ENCODE measurements at regions not wholly inside any gene's neighbourhood (a gene's known extent, or its start where the extent isn't known, plus 50 kb on each side); places are given as distances from the start of the nearest gene placed in this dataset.

- no peak for DNase-seq
These were observed 156.0 kb downstream of the KATNAL1 start for GRCh38 chr13:30151388-30151787.

- no peak for DNase-seq
These were observed 158.1 kb downstream of the KATNAL1 start for GRCh38 chr13:30149248-30149647.

- DNase-seq: no peak
These were observed 158.6 kb downstream of the KATNAL1 start for GRCh38 chr13:30148786-30149185.

GRCh38 chr13:30148171-30148754 lies 159.1 kb downstream of the KATNAL1 start:
- DNase-seq: no peak

GRCh38 chr13:30147421-30147820 lies 159.9 kb downstream of the KATNAL1 start:
- no peak for DNase-seq

- DNase-seq: no peak
These were observed 160.3 kb downstream of the KATNAL1 start for GRCh38 chr13:30147015-30147414.

GRCh38 chr13:30145709-30146367 lies 161.5 kb downstream of the KATNAL1 start:
- DNase-seq: no peak

- no peak for DNase-seq
These were observed 163.5 kb downstream of the KATNAL1 start for GRCh38 chr13:30143666-30144400.

- DNase-seq: peak; percentile 63
These were observed 164.7 kb downstream of the KATNAL1 start for GRCh38 chr13:30142486-30143211.

- no peak for DNase-seq
These were observed 165.4 kb downstream of the KATNAL1 start for GRCh38 chr13:30141775-30142485.

- no peak for DNase-seq
These were observed 166.4 kb downstream of the KATNAL1 start for GRCh38 chr13:30140973-30141372.

- DNase-seq: no peak
These were observed 168.8 kb downstream of the KATNAL1 start for GRCh38 chr13:30138511-30138910.

GRCh38 chr13:30135868-30136267 lies 171.5 kb downstream of the KATNAL1 start:
- no peak for DNase-seq

- DNase-seq: no peak
These were observed 172.0 kb downstream of the KATNAL1 start for GRCh38 chr13:30135351-30135750.

- no peak for DNase-seq
These were observed 172.8 kb downstream of the KATNAL1 start for GRCh38 chr13:30134578-30134977.

GRCh38 chr13:30133996-30134395 lies 173.4 kb downstream of the KATNAL1 start:
- DNase-seq: no peak

GRCh38 chr13:30133554-30133912 lies 173.8 kb downstream of the KATNAL1 start:
- DNase-seq: no peak

- DNase-seq: peak; percentile 98
These were observed 174.5 kb downstream of the KATNAL1 start for GRCh38 chr13:30132623-30133553.

- no peak for DNase-seq
These were observed 177.9 kb downstream of the KATNAL1 start for GRCh38 chr13:30129411-30129810.

- no peak for DNase-seq
These were observed 178.8 kb downstream of the KATNAL1 start for GRCh38 chr13:30128591-30128990.

GRCh38 chr13:30128095-30128494 lies 179.3 kb downstream of the KATNAL1 start:
- DNase-seq: no peak

Measured in right forelimb (tissue), 1 donor.